SK-N-SH treated with all-trans-retinoic acid at 6 μM for 48 hours (cell line): ENCODE measurements at regions not wholly inside any gene's neighbourhood (a gene's known extent, or its start where the extent isn't known, plus 50 kb on each side); places are given as distances from the start of the nearest gene placed in this dataset.

Source experiments
- ARNTL ChIP-seq: fragments of 450-650 bp; formaldehyde crosslinking; IDR thresholded peaks from 2 replicates; pipeline ENCODE4 v1.5.0; 2020; ENCODE audit warnings: low read depth, mild to moderate bottlenecking, moderate library complexity, borderline replicate concordance
- OSR1 ChIP-seq: fragments of 250-450 bp; sonication (Bioruptor Pico); IDR thresholded peaks from 2 replicates; pipeline ENCODE4 v1.8.0; 2022; ENCODE audit warnings: moderate library complexity, mild to moderate bottlenecking, inconsistent platforms
- PPARA ChIP-seq: fragments of 250-450 bp; sonication (Bioruptor Pico); IDR thresholded peaks from 2 replicates; pipeline ENCODE4 v1.5.0; 2020; ENCODE audit warnings: mild to moderate bottlenecking, borderline replicate concordance
- RARB ChIP-seq: fragments of 250-450 bp; sonication (Bioruptor Pico); IDR thresholded peaks from 2 replicates; pipeline ENCODE4 v1.8.0; 2021; ENCODE audit warnings: mild to moderate bottlenecking, moderate library complexity
- TCF4 ChIP-seq: fragments of 250-450 bp; sonication (Bioruptor Pico); IDR thresholded peaks from 2 replicates; pipeline ENCODE4 v1.8.0; 2021; ENCODE audit warnings: mild to moderate bottlenecking, moderate library complexity, borderline replicate concordance
- TOX ChIP-seq: fragments of 250-450 bp; sonication (Bioruptor Pico); IDR thresholded peaks from 2 replicates; pipeline ENCODE4 v1.8.0; 2021; ENCODE audit warnings: mild to moderate bottlenecking, moderate library complexity, borderline replicate concordance
- ZFP3 ChIP-seq: fragments of 250-450 bp; sonication (Bioruptor Pico); IDR thresholded peaks from 2 replicates; pipeline ENCODE4 v1.5.0; 2020; ENCODE audit warnings: mild to moderate bottlenecking, moderate library complexity
- TF ChIP-seq, protein P1 (sequence below): fragments of 250-450 bp; sonication (Bioruptor Pico); IDR thresholded peaks from 2 replicates; pipeline ENCODE4 v1.5.0; 2020; ENCODE audit warnings: mild to moderate bottlenecking, moderate library complexity
- TF ChIP-seq, protein P2 (sequence below): fragments of 250-450 bp; sonication (Bioruptor Pico); IDR thresholded peaks from 2 replicates; pipeline ENCODE4 v1.5.1; 2020; ENCODE audit warnings: low read depth, mild to moderate bottlenecking, moderate library complexity

DNA sequence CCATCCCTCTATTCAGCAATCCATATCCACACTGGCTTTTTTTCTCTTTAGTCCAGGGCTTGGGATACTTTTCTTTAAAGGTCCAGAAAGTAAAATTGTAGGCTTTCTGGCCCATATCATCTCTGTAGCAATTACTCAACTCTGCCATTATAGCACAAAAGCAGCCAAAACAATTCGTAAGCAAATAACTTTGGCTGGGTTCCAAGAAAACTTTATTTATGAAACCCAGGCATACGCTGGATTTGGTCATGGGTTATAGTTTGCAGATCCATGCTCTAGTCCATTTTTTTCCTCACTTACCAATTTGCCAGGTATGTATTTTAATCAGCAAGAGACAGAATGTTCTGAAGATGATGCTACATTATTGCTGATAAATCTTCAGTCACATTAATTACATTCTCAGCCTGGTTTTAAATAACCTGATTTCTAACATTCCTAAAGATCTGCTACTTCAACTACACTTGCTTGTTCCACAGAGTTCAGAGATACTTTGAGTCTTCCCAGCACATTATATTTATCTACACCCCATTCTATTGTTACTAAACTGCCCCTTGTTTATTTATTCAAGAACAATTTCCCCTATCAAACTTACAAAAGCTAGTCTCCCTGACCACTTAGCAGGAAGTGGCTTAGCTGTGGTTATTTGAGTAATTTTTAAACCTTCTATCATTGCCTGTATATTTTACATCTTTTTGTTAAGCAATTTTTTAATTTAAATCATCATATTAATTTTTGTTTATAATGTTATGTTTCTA, 161.0 kb downstream of the ISL1 start:
- TF ChIP-seq TOX (no peak), ARNTL (CRISPR knock-in tag) (no peak), PPARA (no peak), TCF4 (CRISPR knock-in tag) (no peak), RARB (CRISPR knock-in tag) (no peak), ZFP3 (CRISPR knock-in tag) (no peak), OSR1 (CRISPR knock-in tag) (no peak)
- TF ChIP-seq, protein P1, sequence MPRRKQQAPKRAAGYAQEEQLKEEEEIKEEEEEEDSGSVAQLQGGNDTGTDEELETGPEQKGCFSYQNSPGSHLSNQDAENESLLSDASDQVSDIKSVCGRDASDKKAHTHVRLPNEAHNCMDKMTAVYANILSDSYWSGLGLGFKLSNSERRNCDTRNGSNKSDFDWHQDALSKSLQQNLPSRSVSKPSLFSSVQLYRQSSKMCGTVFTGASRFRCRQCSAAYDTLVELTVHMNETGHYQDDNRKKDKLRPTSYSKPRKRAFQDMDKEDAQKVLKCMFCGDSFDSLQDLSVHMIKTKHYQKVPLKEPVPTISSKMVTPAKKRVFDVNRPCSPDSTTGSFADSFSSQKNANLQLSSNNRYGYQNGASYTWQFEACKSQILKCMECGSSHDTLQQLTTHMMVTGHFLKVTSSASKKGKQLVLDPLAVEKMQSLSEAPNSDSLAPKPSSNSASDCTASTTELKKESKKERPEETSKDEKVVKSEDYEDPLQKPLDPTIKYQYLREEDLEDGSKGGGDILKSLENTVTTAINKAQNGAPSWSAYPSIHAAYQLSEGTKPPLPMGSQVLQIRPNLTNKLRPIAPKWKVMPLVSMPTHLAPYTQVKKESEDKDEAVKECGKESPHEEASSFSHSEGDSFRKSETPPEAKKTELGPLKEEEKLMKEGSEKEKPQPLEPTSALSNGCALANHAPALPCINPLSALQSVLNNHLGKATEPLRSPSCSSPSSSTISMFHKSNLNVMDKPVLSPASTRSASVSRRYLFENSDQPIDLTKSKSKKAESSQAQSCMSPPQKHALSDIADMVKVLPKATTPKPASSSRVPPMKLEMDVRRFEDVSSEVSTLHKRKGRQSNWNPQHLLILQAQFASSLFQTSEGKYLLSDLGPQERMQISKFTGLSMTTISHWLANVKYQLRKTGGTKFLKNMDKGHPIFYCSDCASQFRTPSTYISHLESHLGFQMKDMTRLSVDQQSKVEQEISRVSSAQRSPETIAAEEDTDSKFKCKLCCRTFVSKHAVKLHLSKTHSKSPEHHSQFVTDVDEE: no peak
- TF ChIP-seq, protein P2, sequence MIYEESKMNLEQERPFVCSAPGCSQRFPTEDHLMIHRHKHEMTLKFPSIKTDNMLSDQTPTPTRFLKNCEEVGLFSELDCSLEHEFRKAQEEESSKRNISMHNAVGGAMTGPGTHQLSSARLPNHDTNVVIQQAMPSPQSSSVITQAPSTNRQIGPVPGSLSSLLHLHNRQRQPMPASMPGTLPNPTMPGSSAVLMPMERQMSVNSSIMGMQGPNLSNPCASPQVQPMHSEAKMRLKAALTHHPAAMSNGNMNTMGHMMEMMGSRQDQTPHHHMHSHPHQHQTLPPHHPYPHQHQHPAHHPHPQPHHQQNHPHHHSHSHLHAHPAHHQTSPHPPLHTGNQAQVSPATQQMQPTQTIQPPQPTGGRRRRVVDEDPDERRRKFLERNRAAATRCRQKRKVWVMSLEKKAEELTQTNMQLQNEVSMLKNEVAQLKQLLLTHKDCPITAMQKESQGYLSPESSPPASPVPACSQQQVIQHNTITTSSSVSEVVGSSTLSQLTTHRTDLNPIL (CRISPR knock-in tag): no peak
